Gastrocnemius medialis (tissue), 4 donors: ENCODE measurements at regions not wholly inside any gene's neighbourhood (a gene's known extent, or its start where the extent isn't known, plus 50 kb on each side); places are given as distances from the start of the nearest gene placed in this dataset.

Experiments
- ATAC-seq, 2 donors: fragments of 150-250 bp; one replicate each; pipeline ENCODE4 v1.9.1; 2016
- DNase-seq, 2 donors: peaks; one replicate each; pipeline ENCODE4 v3.0.0-alpha.2; 2019
- H3K27ac ChIP-seq, 4 donors: fragments of 200-600 bp; sonication (generic); 1 replicate in 1 of 4; 2 replicates in 3 of 4; pipeline ENCODE4 v1.5.1; 2016 to 2018; ENCODE audit warnings: mild to moderate bottlenecking in 2 of 4, moderate library complexity in 1 of 4
- H3K27me3 ChIP-seq, 3 donors: fragments of 200-600 bp; sonication (generic) in 2 of 3; 1 replicate in 1 of 3; 2 replicates in 2 of 3; pipeline versions ENCODE4 v1.5.1 to v1.6.0; 2016 to 2019; ENCODE audit warnings: mild to moderate bottlenecking in 1 of 3, moderate library complexity in 1 of 3
- H3K36me3 ChIP-seq, 2 donors: fragments of 200-600 bp; sonication (generic) in 1 of 2; one replicate each; pipeline ENCODE4 v1.5.1; 2017 to 2018
- H3K4me1 ChIP-seq, 2 donors: fragments of 200-600 bp; sonication (generic) in 1 of 2; one replicate each; pipeline ENCODE4 v1.5.1; 2016 to 2017; ENCODE audit warnings: mild to moderate bottlenecking in 2 of 2
- H3K4me3 ChIP-seq, 4 donors: fragments of 200-600 bp; sonication (generic) in 3 of 4; 1 replicate in 1 of 4; 2 replicates in 3 of 4; pipeline ENCODE4 v1.5.1; 2016 to 2019; ENCODE audit warnings: mild to moderate bottlenecking in 2 of 4
- H3K9me3 ChIP-seq, 3 donors: fragments of 200-600 bp; sonication (generic) in 2 of 3; 1 replicate in 1 of 3; 2 replicates in 2 of 3; pipeline ENCODE4 v1.5.1; 2016 to 2019
- POLR2A ChIP-seq, 2 donors: fragments of 450-650 bp; IDR thresholded peaks; one replicate each; pipeline ENCODE4 v1.6.1; 2017; ENCODE audit warnings: antibody characterized with exemption in 2 of 2, mild to moderate bottlenecking in 2 of 2, moderate library complexity in 2 of 2
- in situ Hi-C, 4 donors: fragments of 200-750 bp; cut with MboI; loops; one replicate each; pipeline versions ENCODE4 v1.15.0 to v1.8.0; 2017; ENCODE audit warnings: low sequenced_read_pairs in 4 of 4
- intact Hi-C: fragments of 100-400 bp; cut with DNase I; formaldehyde crosslinking; loops from one replicate; pipeline ENCODE4 v1.15.1; 2023; ENCODE audit warnings: low total_unique reads
- TF ChIP-seq, protein P1 (sequence below), 5 experiments: fragments of 450-650 bp in 3 of 5; fragments of 200-600 bp in 2 of 5; sonication (generic) in 2 of 5; IDR thresholded peaks in 4 of 5; conservative IDR thresholded peaks in 1 of 5; 1 replicate in 4 of 5; 2 replicates in 1 of 5; pipeline ENCODE4 v1.5.1; 2016 to 2019; ENCODE audit warnings: antibody characterized with exemption in 5 of 5, mild to moderate bottlenecking in 3 of 5, moderate library complexity in 3 of 5

DNA sequence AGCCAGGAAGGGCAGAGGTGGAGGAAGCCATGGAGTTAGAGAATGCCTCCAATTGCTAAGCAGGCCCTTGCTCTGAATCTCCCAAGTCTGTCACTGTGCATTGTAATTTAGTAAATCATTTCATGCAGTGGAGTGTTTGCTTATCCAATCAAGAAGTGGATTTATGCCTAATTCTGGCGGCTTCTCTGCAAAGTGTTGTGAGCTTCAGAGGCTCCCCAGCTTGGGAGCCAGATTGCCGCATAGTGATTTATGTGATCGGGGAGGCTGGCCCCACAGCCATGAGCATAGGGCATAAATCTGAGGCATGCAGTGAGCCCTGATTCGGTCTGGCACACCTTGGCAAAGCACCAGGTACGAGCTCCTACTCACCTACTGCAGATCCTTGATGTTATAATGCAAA lies 520.8 kb downstream of the HS3ST4 start:
- H3K4me3 ChIP-seq, result no peak overlapping the region
- ATAC-seq (no peak), DNase-seq (no peak)
- in situ Hi-C loops (no loop called here), intact Hi-C loops (no loop called here)
- no peaks in the 10 kb centered on the region for H3K27me3 ChIP-seq
- H3K27ac ChIP-seq, result no peak overlapping the region
- H3K4me1 ChIP-seq, result no peaks in the 10 kb centered on the region
- TF ChIP-seq, protein P1, sequence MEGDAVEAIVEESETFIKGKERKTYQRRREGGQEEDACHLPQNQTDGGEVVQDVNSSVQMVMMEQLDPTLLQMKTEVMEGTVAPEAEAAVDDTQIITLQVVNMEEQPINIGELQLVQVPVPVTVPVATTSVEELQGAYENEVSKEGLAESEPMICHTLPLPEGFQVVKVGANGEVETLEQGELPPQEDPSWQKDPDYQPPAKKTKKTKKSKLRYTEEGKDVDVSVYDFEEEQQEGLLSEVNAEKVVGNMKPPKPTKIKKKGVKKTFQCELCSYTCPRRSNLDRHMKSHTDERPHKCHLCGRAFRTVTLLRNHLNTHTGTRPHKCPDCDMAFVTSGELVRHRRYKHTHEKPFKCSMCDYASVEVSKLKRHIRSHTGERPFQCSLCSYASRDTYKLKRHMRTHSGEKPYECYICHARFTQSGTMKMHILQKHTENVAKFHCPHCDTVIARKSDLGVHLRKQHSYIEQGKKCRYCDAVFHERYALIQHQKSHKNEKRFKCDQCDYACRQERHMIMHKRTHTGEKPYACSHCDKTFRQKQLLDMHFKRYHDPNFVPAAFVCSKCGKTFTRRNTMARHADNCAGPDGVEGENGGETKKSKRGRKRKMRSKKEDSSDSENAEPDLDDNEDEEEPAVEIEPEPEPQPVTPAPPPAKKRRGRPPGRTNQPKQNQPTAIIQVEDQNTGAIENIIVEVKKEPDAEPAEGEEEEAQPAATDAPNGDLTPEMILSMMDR (IDR thresholded peaks at IDR 0.05 in 4 of 5, conservative IDR thresholded peaks at IDR 0.05 in 1 of 5), result no peak
- TF ChIP-seq POLR2A (IDR thresholded peaks at IDR 0.05), result no peak
- no peaks in the 10 kb centered on the region for H3K36me3 ChIP-seq
- no peaks in the 10 kb centered on the region for H3K9me3 ChIP-seq

DNA sequence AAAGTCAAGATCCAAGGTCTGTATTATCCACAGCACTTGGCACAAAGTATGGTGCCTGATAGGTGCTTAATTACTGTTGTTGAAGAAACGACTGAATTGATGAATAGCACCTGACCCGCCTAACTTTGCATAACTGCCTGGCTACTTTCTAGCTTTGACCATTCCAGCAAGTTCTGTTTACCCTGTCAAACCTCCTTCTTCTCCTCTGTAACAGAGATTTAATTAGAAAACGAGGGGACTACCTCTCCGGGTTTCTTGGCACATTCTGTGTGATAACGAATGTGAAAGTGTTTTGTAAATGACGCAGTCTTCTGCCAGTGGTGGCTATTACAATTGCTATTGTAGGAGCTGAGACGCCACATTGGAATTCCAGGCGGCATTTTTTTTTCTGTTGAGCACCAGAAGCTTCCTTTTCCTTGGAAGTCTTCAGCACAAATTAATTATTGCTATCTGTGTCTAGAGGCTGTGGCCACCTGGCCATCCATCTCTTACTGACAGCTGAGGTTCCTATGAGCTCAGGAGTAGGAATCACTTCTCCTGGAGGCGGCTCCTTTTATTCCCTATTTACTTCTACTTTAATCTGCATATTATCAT lies 522.9 kb downstream of the HS3ST4 start:
- in situ Hi-C loops (no loop called here), intact Hi-C loops (no loop called here)
- no peak for ATAC-seq
- peak overlapping the region in 1 of 4 donors; percentile 20 for H3K4me3 ChIP-seq
- no peaks in the 10 kb centered on the region for H3K27me3 ChIP-seq
- H3K27ac ChIP-seq, result no peak overlapping the region
- no peaks in the 10 kb centered on the region for H3K4me1 ChIP-seq
- no peaks in the 10 kb centered on the region for H3K36me3 ChIP-seq
- TF ChIP-seq POLR2A (IDR thresholded peaks at IDR 0.05), result no peak
- TF ChIP-seq, protein P1 (IDR thresholded peaks at IDR 0.05 in 4 of 5, conservative IDR thresholded peaks at IDR 0.05 in 1 of 5), result no peak
- no peaks in the 10 kb centered on the region for H3K9me3 ChIP-seq
- no peak for DNase-seq

GRCh38 chr16:26220894-26221293 lies 529.1 kb downstream of the HS3ST4 start:
- intact Hi-C loops (no loop called here), in situ Hi-C loops (no loop called here)
- Histone ChIP-seq H3K27me3 (no peaks in the 10 kb centered on the region), H3K27ac (no peak overlapping the region), H3K36me3 (no peaks in the 10 kb centered on the region), H3K4me1 (no peaks in the 10 kb centered on the region), H3K4me3 (no peak overlapping the region), H3K9me3 (no peaks in the 10 kb centered on the region)
- TF ChIP-seq, protein P1 (IDR thresholded peaks at IDR 0.05 in 4 of 5, conservative IDR thresholded peaks at IDR 0.05 in 1 of 5), result no peak
- no peak for TF ChIP-seq POLR2A (IDR thresholded peaks at IDR 0.05)
- DNase-seq (no peak), ATAC-seq (no peak)

- in situ Hi-C loops, result no loop called here
- H3K36me3 ChIP-seq, result no peaks in the 10 kb centered on the region
- H3K4me1 ChIP-seq, result no peaks in the 10 kb centered on the region
- no peak for TF ChIP-seq POLR2A (IDR thresholded peaks at IDR 0.05)
- TF ChIP-seq, protein P1 (IDR thresholded peaks at IDR 0.05 in 4 of 5, conservative IDR thresholded peaks at IDR 0.05 in 1 of 5), result no peak
- no peak for DNase-seq
- H3K4me3 ChIP-seq, result no peak overlapping the region
- no peak overlapping the region for H3K27ac ChIP-seq
- no peaks in the 10 kb centered on the region for H3K27me3 ChIP-seq
- intact Hi-C loops, result no loop called here
- H3K9me3 ChIP-seq, result peaks cover 0 to 8% (median 0%) of the 10 kb centered on the region in 3 donors
- no peak for ATAC-seq
Measured at GRCh38 chr16:26231647-26232046, 539.9 kb downstream of the HS3ST4 start.

GRCh38 chr16:26240807-26241206 lies 549.0 kb downstream of the HS3ST4 start:
- Histone ChIP-seq H3K27ac (no peak overlapping the region), H3K9me3 (no peaks in the 10 kb centered on the region), H3K4me1 (no peaks in the 10 kb centered on the region), H3K4me3 (no peak overlapping the region), H3K36me3 (no peaks in the 10 kb centered on the region), H3K27me3 (no peaks in the 10 kb centered on the region)
- in situ Hi-C loops, result no loop called here
- TF ChIP-seq, protein P1 (IDR thresholded peaks at IDR 0.05 in 4 of 5, conservative IDR thresholded peaks at IDR 0.05 in 1 of 5), result no peak
- TF ChIP-seq POLR2A (IDR thresholded peaks at IDR 0.05), result no peak
- intact Hi-C loops, result no loop called here
- no peak for DNase-seq
- ATAC-seq, result no peak
